ENCODE measurements at regions not wholly inside any gene's neighbourhood (a gene's known extent, or its start where the extent isn't known, plus 50 kb on each side); places are given as distances from the start of the nearest gene placed in this dataset.

DNA sequence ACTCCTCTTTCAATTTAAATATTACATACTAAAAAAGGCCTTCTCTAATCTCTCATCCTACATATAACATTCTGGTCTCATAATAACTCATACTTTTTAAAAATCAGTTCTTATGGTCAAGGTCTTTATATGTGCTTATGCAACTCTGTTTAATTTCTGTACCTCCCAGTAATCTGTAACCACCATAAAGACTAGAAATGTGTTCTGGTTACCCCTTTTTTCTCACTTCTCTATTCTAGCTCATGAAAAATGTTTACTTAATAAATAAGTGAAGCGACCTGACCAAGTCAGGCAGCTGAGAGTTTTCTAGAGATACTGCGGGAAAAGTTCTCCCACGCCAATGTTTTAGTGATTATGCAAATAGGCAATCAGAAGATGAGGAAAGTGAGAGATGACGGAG is 548.8 kb upstream of the FAM241A start (continued):
- TF ChIP-seq, protein P1, sequence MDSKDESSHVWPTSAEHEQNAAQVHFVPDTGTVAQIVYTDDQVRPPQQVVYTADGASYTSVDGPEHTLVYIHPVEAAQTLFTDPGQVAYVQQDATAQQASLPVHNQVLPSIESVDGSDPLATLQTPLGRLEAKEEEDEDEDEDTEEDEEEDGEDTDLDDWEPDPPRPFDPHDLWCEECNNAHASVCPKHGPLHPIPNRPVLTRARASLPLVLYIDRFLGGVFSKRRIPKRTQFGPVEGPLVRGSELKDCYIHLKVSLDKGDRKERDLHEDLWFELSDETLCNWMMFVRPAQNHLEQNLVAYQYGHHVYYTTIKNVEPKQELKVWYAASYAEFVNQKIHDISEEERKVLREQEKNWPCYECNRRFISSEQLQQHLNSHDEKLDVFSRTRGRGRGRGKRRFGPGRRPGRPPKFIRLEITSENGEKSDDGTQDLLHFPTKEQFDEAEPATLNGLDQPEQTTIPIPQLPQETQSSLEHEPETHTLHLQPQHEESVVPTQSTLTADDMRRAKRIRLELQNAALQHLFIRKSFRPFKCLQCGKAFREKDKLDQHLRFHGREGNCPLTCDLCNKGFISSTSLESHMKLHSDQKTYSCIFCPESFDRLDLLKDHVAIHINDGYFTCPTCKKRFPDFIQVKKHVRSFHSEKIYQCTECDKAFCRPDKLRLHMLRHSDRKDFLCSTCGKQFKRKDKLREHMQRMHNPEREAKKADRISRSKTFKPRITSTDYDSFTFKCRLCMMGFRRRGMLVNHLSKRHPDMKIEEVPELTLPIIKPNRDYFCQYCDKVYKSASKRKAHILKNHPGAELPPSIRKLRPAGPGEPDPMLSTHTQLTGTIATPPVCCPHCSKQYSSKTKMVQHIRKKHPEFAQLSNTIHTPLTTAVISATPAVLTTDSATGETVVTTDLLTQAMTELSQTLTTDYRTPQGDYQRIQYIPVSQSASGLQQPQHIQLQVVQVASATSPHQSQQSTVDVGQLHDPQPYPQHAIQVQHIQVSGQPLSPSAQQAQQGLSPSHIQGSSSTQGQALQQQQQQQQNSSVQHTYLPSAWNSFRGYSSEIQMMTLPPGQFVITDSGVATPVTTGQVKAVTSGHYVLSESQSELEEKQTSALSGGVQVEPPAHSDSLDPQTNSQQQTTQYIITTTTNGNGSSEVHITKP (IDR thresholded peaks at IDR 0.05; ENCODE audit: partially characterized antibody), result no peak
- TF ChIP-seq FOXK2 (conservative IDR thresholded peaks at IDR 0.05 in 1 of 2, IDR thresholded peaks at IDR 0.05 in 1 of 2; ENCODE audit: low read depth in 2 of 2) (no peak), PPARD (CRISPR knock-in tag; IDR thresholded peaks at IDR 0.05) (no peak), LEF1 (IDR thresholded peaks at IDR 0.05) (no peak)

DNA sequence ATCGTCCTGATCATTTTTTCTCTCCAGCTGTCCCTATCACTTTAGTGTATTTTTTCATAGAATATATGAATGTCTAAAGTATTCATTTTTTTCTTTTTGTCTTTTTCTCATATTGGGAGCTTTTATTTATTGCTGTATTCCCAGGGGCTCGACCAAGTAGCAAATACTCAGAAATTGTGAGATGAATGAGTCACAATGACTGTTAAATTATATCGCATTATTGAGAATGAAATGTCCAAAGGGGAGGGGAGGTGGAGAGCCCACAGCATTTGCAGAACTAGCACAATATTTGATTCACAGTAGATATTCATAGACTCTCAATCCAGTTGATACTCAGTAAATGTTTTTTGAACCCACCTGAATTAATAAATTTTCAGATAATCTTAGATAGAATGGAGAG is 543.6 kb upstream of the FAM241A start:
- Histone ChIP-seq H3K9me3 (replicated peaks; ENCODE audit: control insufficient read depth, insufficient read depth, low read depth, low read length) (0 out of 2 replicates have a peak, but pooled peaks cover 1% of the 10 kb centered on the region), H3K36me3 (ENCODE audit: control insufficient read depth, insufficient read depth, low read length) (no peaks in the 10 kb centered on the region), H4K20me1 (replicated peaks; ENCODE audit: control insufficient read depth, insufficient read depth, low read length) (no peaks in the 10 kb centered on the region), H3K4me3 (no peak overlapping the region), H3K9ac (ENCODE audit: insufficient read depth in 1 of 2, low read depth in 2 of 2, low read length in 2 of 2) (no peak overlapping the region), H3K9me1 (ENCODE audit: control insufficient read depth, insufficient read depth, low read length) (no peaks in the 10 kb centered on the region), H3K27me3 (ENCODE audit: control insufficient read depth in 2 of 2, insufficient read depth in 2 of 2, low read length in 2 of 2) (no peaks in the 10 kb centered on the region), H2AFZ (ENCODE audit: low read depth, low read length) (no peak overlapping the region), H3K4me2 (ENCODE audit: insufficient read depth, low read length) (no peak overlapping the region), H3K4me1 (replicated peaks in 1 of 2; ENCODE audit: control insufficient read depth in 2 of 2, insufficient read depth in 2 of 2, low read length in 2 of 2) (no peaks in the 10 kb centered on the region), H3K79me2 (ENCODE audit: control insufficient read depth, insufficient read depth, low read length) (no peaks in the 10 kb centered on the region), H3K27ac (ENCODE audit: extremely low read depth, low read depth, low read length) (no peak overlapping the region)
- ATAC-seq (no peak), FAIRE-seq (no peak), DNase-seq (ENCODE audit: extremely low read depth in 1 of 4, low spot score in 3 of 4) (no peak)
- BruUV-seq (replicated peaks), result no TSS peak
- CTCF ChIA-PET (ENCODE audit: low intra/inter-chr PET ratio), result no interaction called here
- in situ Hi-C loops (cut with MboI) (no loop called here), intact Hi-C loops (cut with micrococcal nuclease) (no loop called here)
- POLR2A ChIA-PET, result no interaction called here
- WGBS (ENCODE audit: insufficient coverage, low coverage, missing lambda C conversion rate), result 0% methylated on average over 3 of the region's 3 CpGs
- TF ChIP-seq, protein P2, sequence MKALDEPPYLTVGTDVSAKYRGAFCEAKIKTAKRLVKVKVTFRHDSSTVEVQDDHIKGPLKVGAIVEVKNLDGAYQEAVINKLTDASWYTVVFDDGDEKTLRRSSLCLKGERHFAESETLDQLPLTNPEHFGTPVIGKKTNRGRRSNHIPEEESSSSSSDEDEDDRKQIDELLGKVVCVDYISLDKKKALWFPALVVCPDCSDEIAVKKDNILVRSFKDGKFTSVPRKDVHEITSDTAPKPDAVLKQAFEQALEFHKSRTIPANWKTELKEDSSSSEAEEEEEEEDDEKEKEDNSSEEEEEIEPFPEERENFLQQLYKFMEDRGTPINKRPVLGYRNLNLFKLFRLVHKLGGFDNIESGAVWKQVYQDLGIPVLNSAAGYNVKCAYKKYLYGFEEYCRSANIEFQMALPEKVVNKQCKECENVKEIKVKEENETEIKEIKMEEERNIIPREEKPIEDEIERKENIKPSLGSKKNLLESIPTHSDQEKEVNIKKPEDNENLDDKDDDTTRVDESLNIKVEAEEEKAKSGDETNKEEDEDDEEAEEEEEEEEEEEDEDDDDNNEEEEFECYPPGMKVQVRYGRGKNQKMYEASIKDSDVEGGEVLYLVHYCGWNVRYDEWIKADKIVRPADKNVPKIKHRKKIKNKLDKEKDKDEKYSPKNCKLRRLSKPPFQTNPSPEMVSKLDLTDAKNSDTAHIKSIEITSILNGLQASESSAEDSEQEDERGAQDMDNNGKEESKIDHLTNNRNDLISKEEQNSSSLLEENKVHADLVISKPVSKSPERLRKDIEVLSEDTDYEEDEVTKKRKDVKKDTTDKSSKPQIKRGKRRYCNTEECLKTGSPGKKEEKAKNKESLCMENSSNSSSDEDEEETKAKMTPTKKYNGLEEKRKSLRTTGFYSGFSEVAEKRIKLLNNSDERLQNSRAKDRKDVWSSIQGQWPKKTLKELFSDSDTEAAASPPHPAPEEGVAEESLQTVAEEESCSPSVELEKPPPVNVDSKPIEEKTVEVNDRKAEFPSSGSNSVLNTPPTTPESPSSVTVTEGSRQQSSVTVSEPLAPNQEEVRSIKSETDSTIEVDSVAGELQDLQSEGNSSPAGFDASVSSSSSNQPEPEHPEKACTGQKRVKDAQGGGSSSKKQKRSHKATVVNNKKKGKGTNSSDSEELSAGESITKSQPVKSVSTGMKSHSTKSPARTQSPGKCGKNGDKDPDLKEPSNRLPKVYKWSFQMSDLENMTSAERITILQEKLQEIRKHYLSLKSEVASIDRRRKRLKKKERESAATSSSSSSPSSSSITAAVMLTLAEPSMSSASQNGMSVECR (CRISPR knock-in tag; IDR thresholded peaks at IDR 0.05), result no peak
- TF ChIP-seq RCOR1 (IDR thresholded peaks at IDR 0.05; ENCODE audit: borderline replicate concordance in 1 of 2, low read depth in 2 of 2, low read length in 2 of 2) (no peak), CBFA2T3 (IDR thresholded peaks at IDR 0.05) (no peak)
- TF ChIP-seq, protein P3, sequence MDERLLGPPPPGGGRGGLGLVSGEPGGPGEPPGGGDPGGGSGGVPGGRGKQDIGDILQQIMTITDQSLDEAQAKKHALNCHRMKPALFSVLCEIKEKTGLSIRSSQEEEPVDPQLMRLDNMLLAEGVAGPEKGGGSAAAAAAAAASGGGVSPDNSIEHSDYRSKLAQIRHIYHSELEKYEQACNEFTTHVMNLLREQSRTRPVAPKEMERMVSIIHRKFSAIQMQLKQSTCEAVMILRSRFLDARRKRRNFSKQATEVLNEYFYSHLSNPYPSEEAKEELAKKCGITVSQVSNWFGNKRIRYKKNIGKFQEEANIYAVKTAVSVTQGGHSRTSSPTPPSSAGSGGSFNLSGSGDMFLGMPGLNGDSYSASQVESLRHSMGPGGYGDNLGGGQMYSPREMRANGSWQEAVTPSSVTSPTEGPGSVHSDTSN (CRISPR knock-in tag; IDR thresholded peaks at IDR 0.05; ENCODE audit: low read depth), result no peak
- TF ChIP-seq, protein P3 (tag; conservative IDR thresholded peaks at IDR 0.05; ENCODE audit: low read depth), result no peak
